IMR-90 (cell line): ENCODE measurements at regions not wholly inside any gene's neighbourhood (a gene's known extent, or its start where the extent isn't known, plus 50 kb on each side); places are given as distances from the start of the nearest gene placed in this dataset.

Experiments
- ATAC-seq: fragments of 200-7000 bp; cut with Tn5 transposase; 2 replicates; pipeline ENCODE4 v1.9.1; 2020; ENCODE audit warnings: low read depth, mild to moderate bottlenecking, moderate library complexity
- BruUV-seq: library from RNA; stranded (reverse); fragments of 400-500 nt; replicated peaks from 2 replicates; lab custom pipeline; 2021; lab: Mats Ljungman, UMichigan
- CTCF ChIA-PET: fragments of 300-600 bp; formaldehyde crosslinking; extraction: SDS; loops from one replicate; lab custom pipeline; 2021; ENCODE audit warnings: antibody characterized with exemption; lab: Yijun Ruan, JAX
- POLR2A ChIA-PET: fragments of 300-600 bp; sonication (Branson Sonifier 250); formaldehyde crosslinking; loops from one replicate; lab custom pipeline; 2022; ENCODE audit warnings: antibody characterized with exemption; ENCODE audit not compliant: unreplicated experiment; lab: Charles Lee
- DNase-seq: peaks from one replicate; pipeline ENCODE4 v3.0.0; 2013
- H2AFZ ChIP-seq: replicated peaks from 2 replicates; pipeline ENCODE3; 2013; ENCODE audit warnings: low read length, mild to moderate bottlenecking; ENCODE audit not compliant: poor library complexity
- H2AK5ac ChIP-seq: 2 replicates; pipeline ENCODE4 v1.6.1; 2013; ENCODE audit warnings: low read depth, low read length, inconsistent platforms
- H2AK9ac ChIP-seq: replicated peaks from 2 replicates; pipeline ENCODE3; 2013; ENCODE audit warnings: mild to moderate bottlenecking, low read depth, low read length, moderate library complexity; ENCODE audit not compliant: poor library complexity
- H2BK120ac ChIP-seq: 2 replicates; pipeline ENCODE4 v1.6.1; 2013; ENCODE audit warnings: low read depth, low read length, inconsistent platforms
- H2BK15ac ChIP-seq: 3 replicates; pipeline ENCODE4 v1.6.1; 2013; ENCODE audit warnings: low read depth, low read length, inconsistent platforms
- H2BK20ac ChIP-seq: 2 replicates; pipeline ENCODE4 v1.6.1; 2013; ENCODE audit warnings: low read depth, mild to moderate bottlenecking, inconsistent platforms, low read length, moderate library complexity
- H2BK5ac ChIP-seq: 2 replicates; pipeline ENCODE4 v1.6.1; 2013; ENCODE audit warnings: mild to moderate bottlenecking, low read depth, low read length, inconsistent platforms; ENCODE audit not compliant: poor library complexity, severe bottlenecking
- H3K14ac ChIP-seq: replicated peaks from 2 replicates; pipeline ENCODE4 v1.6.1; 2013; ENCODE audit warnings: low read depth, low read length, inconsistent platforms
- H3K18ac ChIP-seq: 2 replicates; pipeline ENCODE4 v1.6.1; 2013; ENCODE audit warnings: low read depth, low read length, control low read depth
- H3K23ac ChIP-seq: 2 replicates; pipeline ENCODE4 v1.6.1; 2013; ENCODE audit warnings: low read depth, low read length, inconsistent platforms
- H3K27ac ChIP-seq: 2 replicates; pipeline ENCODE4 v1.5.1; 2013; ENCODE audit warnings: mild to moderate bottlenecking, control low read depth, low read length; ENCODE audit not compliant: insufficient read depth
- H3K27me3 ChIP-seq: 2 replicates; pipeline ENCODE4 v1.6.1; 2013; ENCODE audit warnings: low read length; ENCODE audit not compliant: control insufficient read depth, insufficient read depth
- H3K36me3 ChIP-seq: 2 replicates; pipeline ENCODE4 v1.6.1; 2013; ENCODE audit warnings: low read length, mixed read lengths; ENCODE audit not compliant: control insufficient read depth, insufficient read depth
- H3K4ac ChIP-seq: 2 replicates; pipeline ENCODE4 v1.6.1; 2013; ENCODE audit warnings: low read depth, low read length, inconsistent platforms
- H3K4me1 ChIP-seq: 2 replicates; pipeline ENCODE4 v1.6.1; 2013; ENCODE audit warnings: low read length, mixed read lengths; ENCODE audit not compliant: control insufficient read depth, insufficient read depth
- H3K4me2 ChIP-seq: 2 replicates; pipeline ENCODE4 v1.6.1; 2013; ENCODE audit warnings: low read depth, mild to moderate bottlenecking, control low read depth, low read length, moderate library complexity
- H3K4me3 ChIP-seq: 2 replicates; pipeline ENCODE4 v1.5.1; 2013; ENCODE audit warnings: low read depth, mild to moderate bottlenecking, control low read depth, low read length, moderate library complexity; ENCODE audit not compliant: insufficient read depth
- H3K56ac ChIP-seq: 2 replicates; pipeline ENCODE4 v1.6.1; 2013; ENCODE audit warnings: low read length, inconsistent platforms; ENCODE audit not compliant: insufficient read depth; ENCODE audit errors: extremely low read depth
- H3K79me1 ChIP-seq, 2 experiments: 2 replicates each; pipeline ENCODE4 v1.6.1; 2013; ENCODE audit warnings: low read length in 2 of 2, inconsistent platforms in 1 of 2, low read depth in 1 of 2
- H3K9ac ChIP-seq: 2 replicates; pipeline ENCODE4 v1.6.1; 2013; ENCODE audit warnings: low read depth, low read length, control low read depth
- H3K9me1 ChIP-seq: 2 replicates; pipeline ENCODE4 v1.6.1; 2013; ENCODE audit warnings: low read length, inconsistent platforms; ENCODE audit not compliant: insufficient read depth
- H3K9me3 ChIP-seq: 2 replicates; pipeline ENCODE4 v1.6.1; 2013; ENCODE audit warnings: low read length; ENCODE audit not compliant: control insufficient read depth, insufficient read depth
- H4K20me1 ChIP-seq: 2 replicates; pipeline ENCODE4 v1.6.1; 2013; ENCODE audit warnings: low read length, inconsistent platforms; ENCODE audit not compliant: insufficient read depth
- H4K5ac ChIP-seq: 2 replicates; pipeline ENCODE4 v1.6.1; 2013; ENCODE audit warnings: mild to moderate bottlenecking, low read depth, low read length, control low read depth
- H4K8ac ChIP-seq, 2 experiments: 2 replicates each; pipeline ENCODE4 v1.6.1; 2013; ENCODE audit warnings: low read depth in 2 of 2, low read length in 2 of 2, control low read depth in 1 of 2, inconsistent platforms in 1 of 2
- H4K91ac ChIP-seq: 2 replicates; pipeline ENCODE4 v1.6.1; 2013; ENCODE audit warnings: low read depth, low read length, inconsistent platforms; ENCODE audit not compliant: insufficient read depth
- BHLHE40 ChIP-seq: fragments of 150-350 bp; IDR thresholded peaks from 2 replicates; pipeline ENCODE4 v1.6.1; 2016; ENCODE audit warnings: mild to moderate bottlenecking, low read depth, low read length
- CHD1 ChIP-seq: IDR thresholded peaks from 2 replicates; pipeline ENCODE4 v1.6.1; 2012; ENCODE audit warnings: low read depth, low read length, improper control_type of control experiment
- MAFK ChIP-seq: IDR thresholded peaks from 2 replicates; pipeline ENCODE4 v1.6.1; 2012; ENCODE audit warnings: low read depth, low read length, improper control_type of control experiment
- NFE2L2 ChIP-seq: fragments of 150-350 bp; IDR thresholded peaks from 2 replicates; pipeline ENCODE4 v1.6.1; 2016; ENCODE audit warnings: low read depth, mild to moderate bottlenecking, low read length
- POLR2A ChIP-seq: IDR thresholded peaks from 2 replicates; pipeline ENCODE4 v1.6.1; 2012; ENCODE audit warnings: mild to moderate bottlenecking, low read depth, low read length
- RCOR1 ChIP-seq: IDR thresholded peaks from 2 replicates; pipeline ENCODE4 v1.6.1; 2012; ENCODE audit warnings: mild to moderate bottlenecking, low read length, improper control_type of control experiment; ENCODE audit not compliant: insufficient replicate concordance
- RFX5 ChIP-seq: IDR thresholded peaks from 2 replicates; pipeline ENCODE4 v1.8.0; 2012; ENCODE audit warnings: low read depth, mild to moderate bottlenecking, low read length, moderate library complexity
- WGBS, 2 experiments: methylation state at CpG; one replicate each; pipeline versions ENCODE4 v1.1.5 to v1.1.7; 2013; ENCODE audit warnings: missing lambda C conversion rate in 2 of 2; ENCODE audit not compliant: insufficient read length in 1 of 2; ENCODE audit errors: extremely low coverage in 2 of 2; 5-methylcytosine and 5-hydroxymethylcytosine counted together
- dilution Hi-C: fragments of 300-500 bp; cut with HindIII; formaldehyde crosslinking; loops from one replicate; pipeline ENCODE4 v1.14.3; 2018; ENCODE audit warnings: low sequenced_read_pairs; ENCODE audit not compliant: unreplicated experiment
- in situ Hi-C: fragments of 300-500 bp; cut with MboI; formaldehyde crosslinking; loops from 3 replicates; pipeline ENCODE4 v1.14.3; 2019; ENCODE audit warnings: low sequenced_read_pairs, inconsistent platforms, mixed read lengths
- intact Hi-C: fragments of 100-400 bp; cut with micrococcal nuclease; formaldehyde crosslinking; loops from 2 replicates; pipeline ENCODE4 v1.10.0; 2022
- TF ChIP-seq, protein P1 (sequence below): fragments of 150-350 bp; IDR thresholded peaks from 2 replicates; pipeline ENCODE4 v1.6.1; 2017; ENCODE audit warnings: mild to moderate bottlenecking, antibody characterized with exemption, low read length, low read depth
- TF ChIP-seq, protein P2 (sequence below): conservative IDR thresholded peaks from 2 replicates; pipeline ENCODE4 v1.5.1; 2012; ENCODE audit warnings: mild to moderate bottlenecking, low read depth, low read length, improper control_type of control experiment

DNA sequence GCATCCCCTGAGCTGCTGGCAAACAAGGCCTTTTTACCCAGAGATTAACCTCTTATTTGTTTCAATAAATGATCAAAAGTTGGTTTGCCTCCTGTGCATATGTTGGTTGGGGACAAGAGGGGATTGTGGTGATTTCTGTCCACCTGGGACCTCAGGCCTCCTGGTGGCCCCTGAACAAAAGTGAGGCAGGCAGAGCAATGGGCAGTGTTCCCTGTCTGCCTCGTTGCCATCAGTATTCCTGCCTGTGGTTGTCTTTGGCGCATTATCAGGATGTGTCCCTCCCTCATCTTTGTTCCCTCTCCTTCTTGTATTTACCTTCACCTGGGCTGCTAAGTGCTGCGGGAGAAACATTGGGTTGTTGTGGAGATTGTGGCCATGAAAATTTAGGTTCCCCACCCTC lies 65.3 kb upstream of the DRD5 start:
- no peak overlapping the region for H3K9ac ChIP-seq
- H3K36me3 ChIP-seq, result no peaks in the 10 kb centered on the region
- no peak for ATAC-seq
- H2AK9ac ChIP-seq, result no peak overlapping the region
- no peak overlapping the region for H3K56ac ChIP-seq
- H4K8ac ChIP-seq, result no peak overlapping the region
- in situ Hi-C loops, result no loop called here
- no peak overlapping the region for H3K4me3 ChIP-seq
- H3K4me1 ChIP-seq, result no peaks in the 10 kb centered on the region
- H2BK5ac ChIP-seq, result no peak overlapping the region
- no peaks in the 10 kb centered on the region for H3K79me1 ChIP-seq
- no peak overlapping the region for H3K14ac ChIP-seq
- H2BK120ac ChIP-seq, result no peak overlapping the region
- H2BK15ac ChIP-seq, result no peak overlapping the region
- intact Hi-C loops, result no loop called here
- H3K23ac ChIP-seq, result no peak overlapping the region
- no peak overlapping the region for H2BK20ac ChIP-seq
- no peak overlapping the region for H2AFZ ChIP-seq
- no peaks in the 10 kb centered on the region for H4K20me1 ChIP-seq
- H2AK5ac ChIP-seq, result no peak overlapping the region
- H3K4ac ChIP-seq, result no peak overlapping the region
- ChIA-PET POLR2A (no interaction called here), CTCF (no interaction called here)
- TF ChIP-seq NFE2L2 (no peak), MAFK (no peak), BHLHE40 (no peak), POLR2A (no peak), RCOR1 (no peak), CHD1 (no peak), RFX5 (no peak)
- TF ChIP-seq, protein P1, sequence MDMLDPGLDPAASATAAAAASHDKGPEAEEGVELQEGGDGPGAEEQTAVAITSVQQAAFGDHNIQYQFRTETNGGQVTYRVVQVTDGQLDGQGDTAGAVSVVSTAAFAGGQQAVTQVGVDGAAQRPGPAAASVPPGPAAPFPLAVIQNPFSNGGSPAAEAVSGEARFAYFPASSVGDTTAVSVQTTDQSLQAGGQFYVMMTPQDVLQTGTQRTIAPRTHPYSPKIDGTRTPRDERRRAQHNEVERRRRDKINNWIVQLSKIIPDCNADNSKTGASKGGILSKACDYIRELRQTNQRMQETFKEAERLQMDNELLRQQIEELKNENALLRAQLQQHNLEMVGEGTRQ, result no peak
- TF ChIP-seq, protein P2, sequence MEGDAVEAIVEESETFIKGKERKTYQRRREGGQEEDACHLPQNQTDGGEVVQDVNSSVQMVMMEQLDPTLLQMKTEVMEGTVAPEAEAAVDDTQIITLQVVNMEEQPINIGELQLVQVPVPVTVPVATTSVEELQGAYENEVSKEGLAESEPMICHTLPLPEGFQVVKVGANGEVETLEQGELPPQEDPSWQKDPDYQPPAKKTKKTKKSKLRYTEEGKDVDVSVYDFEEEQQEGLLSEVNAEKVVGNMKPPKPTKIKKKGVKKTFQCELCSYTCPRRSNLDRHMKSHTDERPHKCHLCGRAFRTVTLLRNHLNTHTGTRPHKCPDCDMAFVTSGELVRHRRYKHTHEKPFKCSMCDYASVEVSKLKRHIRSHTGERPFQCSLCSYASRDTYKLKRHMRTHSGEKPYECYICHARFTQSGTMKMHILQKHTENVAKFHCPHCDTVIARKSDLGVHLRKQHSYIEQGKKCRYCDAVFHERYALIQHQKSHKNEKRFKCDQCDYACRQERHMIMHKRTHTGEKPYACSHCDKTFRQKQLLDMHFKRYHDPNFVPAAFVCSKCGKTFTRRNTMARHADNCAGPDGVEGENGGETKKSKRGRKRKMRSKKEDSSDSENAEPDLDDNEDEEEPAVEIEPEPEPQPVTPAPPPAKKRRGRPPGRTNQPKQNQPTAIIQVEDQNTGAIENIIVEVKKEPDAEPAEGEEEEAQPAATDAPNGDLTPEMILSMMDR, result no peak
- no peak overlapping the region for H4K5ac ChIP-seq
- no peaks in the 10 kb centered on the region for H3K9me1 ChIP-seq
- H3K18ac ChIP-seq, result no peak overlapping the region
- no CpG with 5 or more reads among the region's 3 CpGs for WGBS, 2 experiments
- H3K27ac ChIP-seq, result no peak overlapping the region
- DNase-seq, result no peak
- H3K27me3 ChIP-seq, result no peaks in the 10 kb centered on the region
- H4K91ac ChIP-seq, result no peak overlapping the region
- peaks cover 3% of the 10 kb centered on the region for H3K9me3 ChIP-seq
- dilution Hi-C loops, result no loop called here
- BruUV-seq, result no TSS peak
- no peak overlapping the region for H3K4me2 ChIP-seq
